Neural cell (in vitro differentiated cells): ENCODE measurements at regions not wholly inside any gene's neighbourhood (a gene's known extent, or its start where the extent isn't known, plus 50 kb on each side); places are given as distances from the start of the nearest gene placed in this dataset.
"Not testable (repeated sequence)": the region's sequence is repeated elsewhere in the genome, so short reads cannot be mapped to it uniquely, and the experiment has no call there.

Source experiments
- CTCF ChIP-seq: fragments of 450-650 bp; IDR thresholded peaks from 2 replicates; pipeline ENCODE4 v1.5.1; 2014; ENCODE audit warnings: antibody characterized with exemption, mild to moderate bottlenecking, moderate library complexity; ENCODE audit not compliant: poor library complexity, severe bottlenecking
- EP300 ChIP-seq: fragments of 450-650 bp; conservative IDR thresholded peaks from 2 replicates; pipeline ENCODE4 v1.6.1; 2014; ENCODE audit warnings: antibody characterized with exemption, mild to moderate bottlenecking, moderate library complexity; ENCODE audit not compliant: poor library complexity, severe bottlenecking
- EZH2 ChIP-seq: fragments of 200-600, 300-800 bp; shearing (Covaris generic), sonication (generic); IDR thresholded peaks from 2 replicates; pipeline ENCODE4 v1.6.1; 2014; ENCODE audit warnings: antibody characterized with exemption, low read length, borderline replicate concordance, mild to moderate bottlenecking; ENCODE audit not compliant: insufficient read depth, poor library complexity, severe bottlenecking
- MXI1 ChIP-seq: fragments of 450-650 bp; conservative IDR thresholded peaks from 2 replicates; pipeline ENCODE4 v1.6.1; 2014; ENCODE audit warnings: antibody characterized with exemption, mild to moderate bottlenecking; ENCODE audit not compliant: poor library complexity, severe bottlenecking
- RAD21 ChIP-seq: fragments of 450-650 bp; conservative IDR thresholded peaks from 2 replicates; pipeline ENCODE4 v1.6.1; 2014; ENCODE audit warnings: antibody characterized with exemption, mild to moderate bottlenecking, moderate library complexity
- TAF1 ChIP-seq: IDR thresholded peaks from 2 replicates; pipeline ENCODE4 v1.6.1; 2012; ENCODE audit warnings: low read depth

GRCh38 chr7:149960863-149961262, 87.1 kb downstream of the ATP6V0E2 start:
- not testable (repeated sequence) for TF ChIP-seq EP300, CTCF, RAD21, EZH2, TAF1, MXI1
